H1 (cell line): ENCODE measurements at regions not wholly inside any gene's neighbourhood (a gene's known extent, or its start where the extent isn't known, plus 50 kb on each side); places are given as distances from the start of the nearest gene placed in this dataset.

ENCODE experiments used
- ZNF274 ChIP-seq: IDR thresholded peaks from 2 replicates; pipeline ENCODE4 v1.7.0; 2012; ENCODE audit warnings: low read length, borderline replicate concordance; ENCODE audit errors: extremely low read depth

GRCh38 chr2:217710211-217710765 lies 292.5 kb downstream of the TNS1 start (continued):
- no peak for TF ChIP-seq ZNF274
